Fibroblast of villous mesenchyme (primary cell): ENCODE measurements at regions not wholly inside any gene's neighbourhood (a gene's known extent, or its start where the extent isn't known, plus 50 kb on each side); places are given as distances from the start of the nearest gene placed in this dataset.

Experiments used
- DNase-seq: peaks from one replicate; pipeline ENCODE4 v3.0.0-alpha.2; 2010; ENCODE audit warnings: low read depth
- H3K4me3 ChIP-seq: 2 replicates; pipeline ENCODE4 v1.5.1; 2011; ENCODE audit warnings: low read depth, mild to moderate bottlenecking, low read length
- CTCF ChIP-seq: IDR thresholded peaks from 2 replicates; pipeline ENCODE4 v1.5.1; 2012; ENCODE audit warnings: low read depth, mild to moderate bottlenecking, low read length; ENCODE audit not compliant: insufficient read depth

GRCh38 chr1:198444792-198445191, 95.7 kb downstream of the ATP6V1G3 start:
- DNase-seq = peak; percentile 49
- TF ChIP-seq CTCF = no peak
- no peak overlapping the region for H3K4me3 ChIP-seq

DNA sequence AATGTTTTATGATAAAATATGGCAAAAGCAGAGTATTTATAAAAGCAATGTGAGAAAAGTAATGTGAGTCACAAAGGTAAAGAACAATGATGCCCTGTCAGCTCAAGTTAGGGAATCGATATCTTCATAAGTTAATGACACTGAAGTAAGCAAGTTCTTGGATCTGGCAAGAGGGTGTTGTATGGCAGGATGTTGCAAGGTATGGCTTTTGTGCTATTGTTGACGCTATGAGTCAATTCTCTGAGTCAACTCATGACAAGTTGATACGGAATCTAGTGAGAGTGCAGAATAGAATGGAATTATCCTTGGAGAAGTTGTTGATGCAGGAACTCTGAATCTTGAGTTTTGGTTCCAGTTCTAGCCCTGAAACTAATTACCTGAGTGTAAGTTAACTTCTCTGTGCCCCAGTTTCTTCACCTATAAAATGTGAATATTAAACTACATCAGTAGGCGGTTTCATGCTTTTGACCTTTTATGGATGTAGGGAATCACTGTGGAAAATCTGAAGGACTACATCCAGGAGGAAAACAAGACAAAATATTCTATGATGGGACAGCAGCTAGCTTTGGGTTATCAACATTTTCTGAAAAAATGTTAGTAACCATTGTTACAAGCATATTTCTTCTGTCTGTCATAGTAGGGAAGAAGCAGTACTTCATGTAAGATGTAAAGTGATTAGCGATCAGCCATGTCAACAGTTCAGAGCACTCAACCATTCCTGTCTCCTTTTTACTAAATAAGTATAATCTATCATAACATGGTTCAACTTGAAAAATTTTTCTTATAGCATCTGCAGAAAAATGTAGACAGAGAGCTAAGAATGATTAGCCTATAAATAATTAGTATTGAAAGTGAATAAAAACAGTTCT, 96.9 kb downstream of the ATP6V1G3 start:
- H3K4me3 ChIP-seq = no peak overlapping the region
- peak; percentile 68 for DNase-seq
- no peak for TF ChIP-seq CTCF

- TF ChIP-seq CTCF = no peak
- no peak for DNase-seq
- H3K4me3 ChIP-seq = no peak overlapping the region
Measured at GRCh38 chr1:198440842-198441241, 99.6 kb downstream of the ATP6V1G3 start.

GRCh38 chr1:198437332-198437731, 103.1 kb downstream of the ATP6V1G3 start:
- H3K4me3 ChIP-seq = no peak overlapping the region
- DNase-seq = peak; percentile 16
- TF ChIP-seq CTCF = no peak

DNA sequence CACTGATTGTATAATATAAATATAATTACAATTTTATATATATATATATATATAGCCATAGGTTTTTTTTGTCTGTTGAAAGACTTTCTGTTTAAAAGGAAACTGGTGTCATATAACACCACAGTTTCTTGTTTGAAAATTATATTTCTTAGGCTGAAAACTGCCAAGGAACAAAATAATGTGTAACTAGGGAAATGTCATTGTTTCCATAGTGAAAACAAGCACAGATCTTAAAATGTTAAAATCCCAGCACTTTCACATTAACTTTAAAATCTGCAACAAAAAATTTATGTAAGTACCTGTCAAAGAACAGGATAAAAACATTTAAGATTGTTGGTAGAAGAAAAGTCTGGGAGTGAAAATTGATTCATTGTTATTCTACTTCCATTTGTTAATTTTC, 104.2 kb downstream of the ATP6V1G3 start:
- DNase-seq = no peak
- H3K4me3 ChIP-seq = no peak overlapping the region
- no peak for TF ChIP-seq CTCF

GRCh38 chr1:198435056-198435455, 105.4 kb downstream of the ATP6V1G3 start:
- DNase-seq = no peak
- no peak for TF ChIP-seq CTCF
- no peak overlapping the region for H3K4me3 ChIP-seq

DNA sequence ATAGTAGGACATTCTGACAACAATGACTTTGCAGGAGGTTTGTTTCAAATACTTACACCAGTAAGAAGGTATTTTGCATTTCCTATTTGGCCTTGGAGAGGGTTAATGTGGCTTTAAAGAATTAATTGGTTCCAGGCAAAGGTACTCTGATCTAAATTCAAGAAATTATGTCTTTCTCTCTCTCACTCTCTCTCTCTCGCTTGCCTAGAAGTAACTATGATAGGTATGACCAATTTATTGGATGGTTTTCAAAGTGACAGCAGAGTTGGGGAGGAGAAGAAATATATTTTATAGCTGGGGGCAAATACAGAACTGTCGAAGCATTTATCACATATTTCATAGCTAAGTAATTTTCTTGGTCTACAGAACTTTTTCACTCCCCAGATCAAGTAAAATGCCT, 116.0 kb downstream of the ATP6V1G3 start:
- no peak overlapping the region for H3K4me3 ChIP-seq
- no peak for TF ChIP-seq CTCF
- DNase-seq = no peak
